Esophagus muscularis mucosa (tissue), 4 donors: ENCODE measurements at regions not wholly inside any gene's neighbourhood (a gene's known extent, or its start where the extent isn't known, plus 50 kb on each side); places are given as distances from the start of the nearest gene placed in this dataset.
"Not testable (repeated sequence)": the region's sequence is repeated elsewhere in the genome, so short reads cannot be mapped to it uniquely, and the experiment has no call there.

Experiments used
- DNase-seq: peaks from one replicate; pipeline ENCODE4 v3.0.0-alpha.2; 2017; ENCODE audit errors: extremely low spot score
- H3K27ac ChIP-seq, 4 donors: fragments of 200-600 bp; sonication (generic); replicated peaks in 1 of 4; 1 replicate in 3 of 4; 2 replicates in 1 of 4; pipeline ENCODE4 v1.5.1; 2016 to 2019; ENCODE audit warnings: mild to moderate bottlenecking in 1 of 4
- H3K27me3 ChIP-seq, 4 donors: fragments of 200-600 bp; sonication (generic); one replicate each; pipeline versions ENCODE4 v1.5.1 to v1.6.0; 2016 to 2019
- H3K36me3 ChIP-seq, 4 donors: fragments of 200-600 bp; sonication (generic); one replicate each; pipeline ENCODE4 v1.5.1; 2016 to 2019
- H3K4me1 ChIP-seq, 4 donors: fragments of 200-600 bp; sonication (generic); one replicate each; pipeline ENCODE4 v1.5.1; 2016 to 2019
- H3K4me3 ChIP-seq, 4 donors: fragments of 200-600 bp; sonication (generic); 1 replicate in 2 of 4; 2 replicates in 2 of 4; pipeline ENCODE4 v1.5.1; 2016 to 2019; ENCODE audit warnings: mild to moderate bottlenecking in 4 of 4, moderate library complexity in 1 of 4
- H3K9me3 ChIP-seq, 4 donors: fragments of 200-600 bp; sonication (generic); 1 replicate in 3 of 4; 2 replicates in 1 of 4; pipeline ENCODE4 v1.5.1; 2016 to 2019
- CTCF ChIP-seq, 3 experiments: fragments of 200-600 bp in 2 of 3; fragments of 450-650 bp in 1 of 3; sonication (generic) in 2 of 3; IDR thresholded peaks; one replicate each; pipeline ENCODE4 v1.5.1; 2017 to 2019; ENCODE audit warnings: antibody characterized with exemption in 3 of 3, mild to moderate bottlenecking in 2 of 3, moderate library complexity in 1 of 3
- EP300 ChIP-seq: sonication (generic); formaldehyde crosslinking; IDR thresholded peaks from one replicate; pipeline ENCODE4 v1.6.1; 2017; ENCODE audit warnings: antibody characterized with exemption
- POLR2A ChIP-seq: fragments of 450-650 bp; IDR thresholded peaks from one replicate; pipeline ENCODE4 v1.6.1; 2017; ENCODE audit warnings: antibody characterized with exemption, moderate library complexity, mild to moderate bottlenecking, low read depth
- POLR2AphosphoS5 ChIP-seq, 2 donors: sonication (generic); formaldehyde crosslinking; IDR thresholded peaks; one replicate each; pipeline ENCODE4 v1.6.1; 2017; ENCODE audit warnings: antibody characterized with exemption in 2 of 2
- WGBS: methylation state at CpG from one replicate; pipeline ENCODE4 v1.1.5; 2018; 5-methylcytosine and 5-hydroxymethylcytosine counted together
- intact Hi-C: fragments of 100-400 bp; cut with DNase I; formaldehyde crosslinking; loops from one replicate; pipeline ENCODE4 v1.15.1; 2023

GRCh38 chr22:22733881-22734373 is 89.5 kb downstream of the GGTLC2 start:
- 92% methylated on average over 5 of the region's 7 CpGs for WGBS
- Histone ChIP-seq H3K27ac (no peak overlapping the region), H3K36me3 (no peaks in the 10 kb centered on the region), H3K4me1 (no peaks in the 10 kb centered on the region), H3K9me3 (no peaks in the 10 kb centered on the region), H3K4me3 (no peak overlapping the region), H3K27me3 (peaks cover 0 to 40% (median 0%) of the 10 kb centered on the region in 4 donors)
- TF ChIP-seq EP300 (no peak), POLR2A (no peak), POLR2AphosphoS5 (IDR thresholded peaks at IDR 0.05) (no peak), CTCF (IDR thresholded peaks at IDR 0.05) (no peak)
- DNase-seq, result peak; percentile 72
- intact Hi-C loops, result no loop called here

DNA sequence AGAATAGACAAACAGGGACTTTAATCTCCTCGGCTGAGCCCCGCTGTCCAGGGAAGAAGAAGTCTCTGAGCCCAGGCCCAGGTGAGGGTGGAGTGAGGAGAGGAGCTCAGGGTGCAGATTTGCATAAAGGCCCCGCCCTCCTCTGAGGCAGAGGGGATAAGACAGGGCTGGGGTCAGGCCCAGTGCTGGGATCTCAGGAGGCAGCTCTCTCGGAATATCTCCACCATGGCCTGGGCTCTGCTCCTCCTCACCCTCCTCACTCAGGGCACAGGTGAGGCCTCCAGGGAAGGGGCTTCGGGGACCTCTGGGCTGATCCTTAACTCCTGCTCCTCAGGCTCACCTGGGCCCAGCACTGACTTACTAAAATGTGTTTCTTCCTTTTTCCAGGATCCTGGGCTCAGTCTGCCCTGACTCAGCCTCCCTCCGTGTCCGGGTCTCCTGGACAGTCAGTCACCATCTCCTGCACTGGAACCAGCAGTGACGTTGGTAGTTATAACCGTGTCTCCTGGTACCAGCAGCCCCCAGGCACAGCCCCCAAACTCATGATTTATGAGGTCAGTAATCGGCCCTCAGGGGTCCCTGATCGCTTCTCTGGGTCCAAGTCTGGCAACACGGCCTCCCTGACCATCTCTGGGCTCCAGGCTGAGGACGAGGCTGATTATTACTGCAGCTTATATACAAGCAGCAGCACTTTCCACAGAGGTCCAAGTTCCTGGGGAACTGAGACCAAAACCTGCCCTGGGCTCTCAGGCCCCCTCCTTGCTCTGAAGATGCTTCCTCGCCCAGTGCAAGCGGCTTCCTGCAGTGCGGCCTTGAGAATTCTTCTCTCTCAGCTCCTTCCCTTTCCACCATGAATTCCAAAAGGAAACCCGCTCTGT is 90.2 kb downstream of the GGTLC2 start:
- H3K4me1 ChIP-seq, H3K9me3 ChIP-seq, H3K36me3 ChIP-seq, H3K4me3 ChIP-seq, intact Hi-C loops, H3K27ac ChIP-seq: not testable (repeated sequence)
- DNase-seq, result peak; percentile 75
- WGBS, result 85% methylated on average over 12 of the region's 17 CpGs
- peaks cover 0 to 35% (median 0%) of the 10 kb centered on the region in 4 donors for H3K27me3 ChIP-seq

DNA sequence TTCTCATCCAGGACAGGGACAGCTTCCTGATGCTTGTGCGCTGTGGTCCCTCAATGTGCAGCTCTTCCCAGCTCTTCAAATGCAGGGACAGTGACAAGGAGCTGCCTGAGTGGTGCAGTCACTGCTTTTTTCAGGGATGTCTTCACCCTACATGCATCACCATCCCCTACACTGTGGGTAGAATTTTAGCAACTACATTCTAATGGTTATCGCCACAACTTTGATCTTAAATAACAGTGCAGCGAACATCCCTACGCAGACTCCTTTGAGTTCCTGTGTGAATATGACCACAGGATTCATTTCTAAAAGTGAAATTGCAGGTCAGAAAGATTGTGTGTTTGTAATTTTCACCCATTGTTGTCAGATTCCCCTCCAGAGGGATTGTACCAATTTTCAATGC is 90.9 kb downstream of the GGTLC2 start:
- DNase-seq, H3K9me3 ChIP-seq, intact Hi-C loops, H3K27ac ChIP-seq, H3K36me3 ChIP-seq, H3K4me1 ChIP-seq, H3K4me3 ChIP-seq: not testable (repeated sequence)
- H3K27me3 ChIP-seq, result peaks cover 0 to 29% (median 0%) of the 10 kb centered on the region in 4 donors
- 87% methylated on average over 4 of the region's 4 CpGs for WGBS

GRCh38 chr22:22735695-22736611 is 91.5 kb downstream of the GGTLC2 start:
- Histone ChIP-seq H3K27me3 (peaks cover 0 to 22% (median 0%) of the 10 kb centered on the region in 4 donors), H3K27ac (no peak overlapping the region), H3K36me3 (no peaks in the 10 kb centered on the region), H3K4me3 (no peak overlapping the region), H3K9me3 (no peaks in the 10 kb centered on the region), H3K4me1 (no peaks in the 10 kb centered on the region)
- intact Hi-C loops, result no loop called here
- TF ChIP-seq POLR2A, result no peak
- no peak for TF ChIP-seq EP300
- no peak for TF ChIP-seq POLR2AphosphoS5 (IDR thresholded peaks at IDR 0.05)
- TF ChIP-seq CTCF (IDR thresholded peaks at IDR 0.05), result no peak
- 59% methylated on average over 3 of the region's 3 CpGs for WGBS
- DNase-seq, result peak; percentile 66

- no peak for DNase-seq
- H3K27me3 ChIP-seq, result peaks cover 0 to 24% (median 0%) of the 10 kb centered on the region in 4 donors
- intact Hi-C loops, result no loop called here
- no peaks in the 10 kb centered on the region for H3K9me3 ChIP-seq
- H3K27ac ChIP-seq, result no peak overlapping the region
- no peak overlapping the region for H3K4me3 ChIP-seq
- TF ChIP-seq POLR2A (no peak), POLR2AphosphoS5 (IDR thresholded peaks at IDR 0.05) (no peak), EP300 (no peak), CTCF (IDR thresholded peaks at IDR 0.05) (no peak)
- 91% methylated on average over 2 of the region's 2 CpGs for WGBS
- H3K36me3 ChIP-seq, result no peaks in the 10 kb centered on the region
- H3K4me1 ChIP-seq, result no peaks in the 10 kb centered on the region
Observed at GRCh38 chr22:22737590-22737989, 93.2 kb downstream of the GGTLC2 start.
